K562 (cell line): ENCODE measurements at regions not wholly inside any gene's neighbourhood (a gene's known extent, or its start where the extent isn't known, plus 50 kb on each side); places are given as distances from the start of the nearest gene placed in this dataset.

ENCODE experiments used
- ATAC-seq: fragments of 200-7000 bp; cut with Tn5 transposase; 3 replicates; pipeline ENCODE4 v1.9.1; 2020; ENCODE audit warnings: moderate library complexity
- BruUV-seq: library from RNA; stranded (reverse); fragments of 400-500 nt; replicated peaks from 2 replicates; lab custom pipeline; 2021; lab: Mats Ljungman, UMichigan
- CTCF ChIA-PET: fragments of 300-600 bp; formaldehyde crosslinking; extraction: SDS; loops from one replicate; lab custom pipeline; 2021; ENCODE audit warnings: low intra/inter-chr PET ratio; lab: Yijun Ruan, JAX
- POLR2A ChIA-PET: fragments of 300-600, 350-650 bp; sonication (Branson Sonifier 250); formaldehyde crosslinking; extraction: SDS; loops from one replicate; lab custom pipeline; 2021; ENCODE audit warnings: antibody characterized with exemption, inconsistent platforms; lab: Yijun Ruan, JAX
- DNase-seq, 4 experiments: peaks; one replicate each; pipeline versions ENCODE4 v3.0.0 to v3.0.0-alpha.2; 2011 to 2018; ENCODE audit warnings: low spot score in 3 of 4, mixed read lengths in 3 of 4; ENCODE audit errors: extremely low read depth in 1 of 4
- FAIRE-seq: peaks from 2 replicates; lab custom pipeline; 2011; peaks lifted over from hg19 to GRCh38; lab: Jason Lieb, UNC
- H2AFZ ChIP-seq: 2 replicates; pipeline ENCODE4 v1.6.0; 2011; ENCODE audit warnings: low read depth, low read length, control low read depth, inconsistent platforms
- H3K27ac ChIP-seq: fragments of 200-600 bp; 3 replicates; pipeline ENCODE4 v1.8.0; 2011; ENCODE audit warnings: low read depth, mild to moderate bottlenecking, control low read depth, inconsistent platforms, low read length, moderate library complexity, mixed read lengths; ENCODE audit errors: extremely low read depth
- H3K27me3 ChIP-seq, 2 experiments: fragments of 300-600 bp in 1 of 2; 2 replicates in 1 of 2; 3 replicates in 1 of 2; pipeline versions ENCODE4 v1.6.0 to v1.8.0; 2011; ENCODE audit warnings: inconsistent platforms in 2 of 2, low read length in 2 of 2, mild to moderate bottlenecking in 1 of 2, mixed read lengths in 1 of 2, moderate library complexity in 1 of 2; ENCODE audit not compliant: control insufficient read depth in 2 of 2, insufficient read depth in 2 of 2
- H3K36me3 ChIP-seq: fragments of 300-600 bp; 3 replicates; pipeline ENCODE4 v1.8.0; 2011; ENCODE audit warnings: mild to moderate bottlenecking, low read length, inconsistent platforms; ENCODE audit not compliant: control insufficient read depth, insufficient read depth
- H3K4me1 ChIP-seq, 2 experiments: fragments of 200-600 bp in 1 of 2; replicated peaks in 1 of 2; 2 replicates in 1 of 2; 3 replicates in 1 of 2; pipeline versions ENCODE4 v1.5.1 to v1.8.0; 2011; ENCODE audit warnings: inconsistent platforms in 2 of 2, low read length in 2 of 2, mild to moderate bottlenecking in 1 of 2, mixed read lengths in 1 of 2, moderate library complexity in 1 of 2; ENCODE audit not compliant: control insufficient read depth in 2 of 2, insufficient read depth in 2 of 2
- H3K4me2 ChIP-seq: 2 replicates; pipeline ENCODE4 v1.6.1; 2011; ENCODE audit warnings: low read length, control low read depth, inconsistent platforms, mixed read lengths; ENCODE audit not compliant: insufficient read depth
- H3K4me3 ChIP-seq: fragments of 200-600 bp; sonication (generic), shearing (Covaris generic); 2 replicates; pipeline ENCODE4 v1.5.1; 2016; ENCODE audit warnings: control low read depth, inconsistent platforms
- H3K79me2 ChIP-seq: fragments of 200-600 bp; 3 replicates; pipeline ENCODE4 v1.8.0; 2011; ENCODE audit warnings: low read length, inconsistent platforms; ENCODE audit not compliant: control insufficient read depth, insufficient read depth
- H3K9ac ChIP-seq, 2 experiments: 2 replicates each; pipeline versions ENCODE4 v1.6.0 to v1.6.1; 2011; ENCODE audit warnings: low read depth in 2 of 2, low read length in 2 of 2, control low read depth in 1 of 2, inconsistent platforms in 1 of 2, mild to moderate bottlenecking in 1 of 2, mixed read lengths in 1 of 2; ENCODE audit not compliant: insufficient read depth in 1 of 2
- H3K9me1 ChIP-seq: one replicate; pipeline ENCODE4 v1.6.0; 2011; ENCODE audit warnings: inconsistent platforms, mild to moderate bottlenecking, low read length, moderate library complexity; ENCODE audit not compliant: control insufficient read depth, insufficient read depth
- H3K9me3 ChIP-seq: replicated peaks from 2 replicates; pipeline ENCODE4 v1.5.1; 2011; ENCODE audit warnings: low read depth, low read length, inconsistent platforms; ENCODE audit not compliant: control insufficient read depth, insufficient read depth
- H4K20me1 ChIP-seq: replicated peaks from 2 replicates; pipeline ENCODE4 v1.6.1; 2011; ENCODE audit warnings: low read length, inconsistent platforms, mixed read lengths; ENCODE audit not compliant: control insufficient read depth, insufficient read depth
- BRD9 ChIP-seq: fragments of 450-650 bp; IDR thresholded peaks from 2 replicates; pipeline ENCODE4 v1.6.1; 2018; ENCODE audit warnings: low read depth; ENCODE audit not compliant: partially characterized antibody
- CC2D1A ChIP-seq: fragments of 450-650 bp; IDR thresholded peaks from 2 replicates; pipeline ENCODE4 v1.6.1; 2017; ENCODE audit warnings: mild to moderate bottlenecking
- CTBP1 ChIP-seq: fragments of 450-650 bp; IDR thresholded peaks from 2 replicates; pipeline ENCODE4 v1.6.1; 2016; ENCODE audit warnings: borderline replicate concordance
- ETS2 ChIP-seq: IDR thresholded peaks from 2 replicates; pipeline ENCODE4 v1.6.1; 2016; ENCODE audit warnings: borderline replicate concordance, missing genetic modification characterization, mild to moderate bottlenecking, moderate library complexity, missing compliant biosample characterization; ENCODE audit not compliant: poor library complexity, severe bottlenecking
- FOXP1 ChIP-seq: sonication (generic); formaldehyde crosslinking; IDR thresholded peaks from 2 replicates; pipeline ENCODE4 v1.8.0; 2022; ENCODE audit warnings: mild to moderate bottlenecking, missing genetic modification reagents
- MEF2A ChIP-seq: IDR thresholded peaks from 2 replicates; pipeline ENCODE4 v1.6.1; 2011; ENCODE audit warnings: low read depth, mild to moderate bottlenecking, low read length, moderate library complexity; ENCODE audit not compliant: control insufficient read depth
- NFIC ChIP-seq: fragments of 450-650 bp; IDR thresholded peaks from 2 replicates; pipeline ENCODE4 v1.6.1; 2017; ENCODE audit warnings: mild to moderate bottlenecking, inconsistent platforms
- POLR3A ChIP-seq: IDR thresholded peaks from 2 replicates; pipeline ENCODE4 v1.6.1; 2011; ENCODE audit warnings: borderline replicate concordance, mild to moderate bottlenecking, moderate library complexity; ENCODE audit not compliant: insufficient read length, insufficient read depth; ENCODE audit errors: extremely low read depth
- SNRNP70 ChIP-seq: fragments of 200-400 bp; formaldehyde crosslinking; optimal IDR thresholded peaks from 2 replicates; pipeline ENCODE3; 2017; ENCODE audit warnings: low read depth, low read length
- ZFPM2 ChIP-seq: fragments of 250-450 bp; sonication (Bioruptor Pico); IDR thresholded peaks from 2 replicates; pipeline ENCODE4 v1.5.1; 2022; ENCODE audit warnings: mild to moderate bottlenecking
- ZNF212 ChIP-seq: fragments of 450-650 bp; formaldehyde crosslinking; IDR thresholded peaks from 2 replicates; pipeline ENCODE4 v1.4.0; 2020; ENCODE audit warnings: mild to moderate bottlenecking
- ZNF507 ChIP-seq: conservative IDR thresholded peaks from 2 replicates; pipeline ENCODE4 v1.6.1; 2017; ENCODE audit warnings: missing genetic modification characterization, missing compliant biosample characterization
- ZNF785 ChIP-seq: fragments of 250-450 bp; sonication (Bioruptor Pico); IDR thresholded peaks from 2 replicates; pipeline ENCODE4 v1.4.0; 2020; ENCODE audit warnings: mild to moderate bottlenecking
- WGBS: fragments of 100-300 bp; shearing (Covaris generic); methylation state at CpG from one replicate; pipeline ENCODE4 v1.1.6; 2016; ENCODE audit warnings: low coverage, mixed read lengths; ENCODE audit not compliant: insufficient coverage; ENCODE audit errors: missing lambda C conversion rate; 5-methylcytosine and 5-hydroxymethylcytosine counted together
- in situ Hi-C: fragments of 300-500 bp; cut with MboI; formaldehyde crosslinking; loops from 4 replicates; pipeline ENCODE4 v1.15.0; 2018; ENCODE audit warnings: inconsistent platforms, mixed read lengths
- intact Hi-C: fragments of 100-400 bp; cut with micrococcal nuclease; formaldehyde crosslinking; loops from 2 replicates; pipeline ENCODE4 v1.14.2; 2022
- TF ChIP-seq, protein P1 (sequence below): fragments of 250-450 bp; sonication (Bioruptor Pico); IDR thresholded peaks from 2 replicates; pipeline ENCODE4 v1.8.0; 2021; ENCODE audit warnings: moderate library complexity, mild to moderate bottlenecking, inconsistent platforms
- TF ChIP-seq, protein P2 (sequence below): sonication (generic); formaldehyde crosslinking; IDR thresholded peaks from 2 replicates; pipeline ENCODE4 v1.8.1; 2023; ENCODE audit warnings: mild to moderate bottlenecking, missing genetic modification reagents
- TF ChIP-seq, protein P3 (sequence below): fragments of 250-450 bp; sonication (Bioruptor Pico); IDR thresholded peaks from 2 replicates; pipeline ENCODE4 v1.8.0; 2022; ENCODE audit warnings: moderate library complexity, mild to moderate bottlenecking, inconsistent platforms

DNA sequence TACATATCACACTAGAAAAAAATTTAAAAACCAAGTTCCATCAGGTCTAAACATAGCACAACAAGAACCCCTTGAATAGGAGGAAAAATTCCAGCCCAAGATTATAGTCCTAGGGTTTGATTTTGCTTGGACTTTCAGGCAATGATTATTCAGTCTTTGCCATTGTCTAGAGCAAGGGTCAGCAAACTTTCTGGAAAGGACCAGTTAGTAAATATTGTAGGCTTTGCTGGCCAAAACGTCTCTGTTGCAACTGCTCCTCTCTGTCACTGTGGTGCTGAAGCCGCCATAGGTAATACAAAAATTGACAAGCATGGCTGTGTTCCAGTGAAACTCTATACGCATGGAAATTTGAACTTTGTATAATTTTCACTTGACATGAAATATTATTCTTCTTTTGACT is 95.5 kb upstream of the UBAC2 start:
- no peak overlapping the region for H3K4me2 ChIP-seq
- DNase-seq = no peak
- no peak for ATAC-seq
- ChIA-PET CTCF (no interaction called here), POLR2A (no interaction called here)
- H3K36me3 ChIP-seq = no peaks in the 10 kb centered on the region
- peak overlapping the region; percentile 69 for H2AFZ ChIP-seq
- BruUV-seq = no TSS peak
- H3K27ac ChIP-seq = no peak overlapping the region
- H3K27me3 ChIP-seq = no peaks in the 10 kb centered on the region
- H3K79me2 ChIP-seq = no peaks in the 10 kb centered on the region
- in situ Hi-C loops = no loop called here
- H3K9me3 ChIP-seq = no peaks in the 10 kb centered on the region
- no peak for FAIRE-seq
- no peak overlapping the region for H3K9ac ChIP-seq
- 59% methylated on average over 3 of the region's 3 CpGs for WGBS
- H4K20me1 ChIP-seq = no peaks in the 10 kb centered on the region
- TF ChIP-seq FOXP1 (CRISPR knock-in tag) (no peak), ZNF785 (no peak), CTBP1 (no peak), ZNF507 (tag) (no peak), ZFPM2 (CRISPR knock-in tag) (no peak), MEF2A (no peak), BRD9 (no peak), ZNF212 (CRISPR knock-in tag) (no peak), SNRNP70 (no peak), NFIC (no peak), ETS2 (no peak), CC2D1A (no peak), POLR3A (no peak)
- TF ChIP-seq, protein P1, sequence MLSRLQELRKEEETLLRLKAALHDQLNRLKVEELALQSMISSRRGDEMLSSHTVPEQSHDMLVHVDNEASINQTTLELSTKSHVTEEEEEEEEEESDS = no peak
- TF ChIP-seq, protein P2, sequence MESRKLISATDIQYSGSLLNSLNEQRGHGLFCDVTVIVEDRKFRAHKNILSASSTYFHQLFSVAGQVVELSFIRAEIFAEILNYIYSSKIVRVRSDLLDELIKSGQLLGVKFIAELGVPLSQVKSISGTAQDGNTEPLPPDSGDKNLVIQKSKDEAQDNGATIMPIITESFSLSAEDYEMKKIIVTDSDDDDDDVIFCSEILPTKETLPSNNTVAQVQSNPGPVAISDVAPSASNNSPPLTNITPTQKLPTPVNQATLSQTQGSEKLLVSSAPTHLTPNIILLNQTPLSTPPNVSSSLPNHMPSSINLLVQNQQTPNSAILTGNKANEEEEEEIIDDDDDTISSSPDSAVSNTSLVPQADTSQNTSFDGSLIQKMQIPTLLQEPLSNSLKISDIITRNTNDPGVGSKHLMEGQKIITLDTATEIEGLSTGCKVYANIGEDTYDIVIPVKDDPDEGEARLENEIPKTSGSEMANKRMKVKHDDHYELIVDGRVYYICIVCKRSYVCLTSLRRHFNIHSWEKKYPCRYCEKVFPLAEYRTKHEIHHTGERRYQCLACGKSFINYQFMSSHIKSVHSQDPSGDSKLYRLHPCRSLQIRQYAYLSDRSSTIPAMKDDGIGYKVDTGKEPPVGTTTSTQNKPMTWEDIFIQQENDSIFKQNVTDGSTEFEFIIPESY (CRISPR knock-in tag) = no peak
- TF ChIP-seq, protein P3, sequence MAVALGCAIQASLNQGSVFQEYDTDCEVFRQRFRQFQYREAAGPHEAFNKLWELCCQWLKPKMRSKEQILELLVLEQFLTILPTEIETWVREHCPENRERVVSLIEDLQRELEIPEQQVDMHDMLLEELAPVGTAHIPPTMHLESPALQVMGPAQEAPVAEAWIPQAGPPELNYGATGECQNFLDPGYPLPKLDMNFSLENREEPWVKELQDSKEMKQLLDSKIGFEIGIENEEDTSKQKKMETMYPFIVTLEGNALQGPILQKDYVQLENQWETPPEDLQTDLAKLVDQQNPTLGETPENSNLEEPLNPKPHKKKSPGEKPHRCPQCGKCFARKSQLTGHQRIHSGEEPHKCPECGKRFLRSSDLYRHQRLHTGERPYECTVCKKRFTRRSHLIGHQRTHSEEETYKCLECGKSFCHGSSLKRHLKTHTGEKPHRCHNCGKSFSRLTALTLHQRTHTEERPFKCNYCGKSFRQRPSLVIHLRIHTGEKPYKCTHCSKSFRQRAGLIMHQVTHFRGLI = no peak
- no peaks in the 10 kb centered on the region for H3K9me1 ChIP-seq
- no peak overlapping the region for H3K4me3 ChIP-seq
- H3K4me1 ChIP-seq = no peaks in the 10 kb centered on the region; a peak in 1 of 5 replicates
- intact Hi-C loops = no loop called here
